Calu3 (cell line): ENCODE measurements at regions not wholly inside any gene's neighbourhood (a gene's known extent, or its start where the extent isn't known, plus 50 kb on each side); places are given as distances from the start of the nearest gene placed in this dataset.

Experiments
- BruUV-seq: library from RNA; stranded (reverse); fragments of 400-500 nt; replicated peaks from 2 replicates; lab custom pipeline; 2021; lab: Mats Ljungman, UMichigan
- CTCF ChIA-PET: fragments of 300-600 bp; sonication (Branson Sonifier 250); formaldehyde crosslinking; loops from one replicate; lab custom pipeline; 2022; ENCODE audit warnings: antibody characterized with exemption; lab: Charles Lee
- DNase-seq: peaks from one replicate; pipeline ENCODE4 v3.0.0; 2022
- H3K27ac Mint-ChIP-seq: one replicate; pipeline ENCODE4 v1.8.0; 2022; ENCODE audit warnings: mixed read lengths; ENCODE audit not compliant: unreplicated experiment
- H3K27me3 Mint-ChIP-seq: one replicate; pipeline ENCODE4 v1.8.0; 2022; ENCODE audit warnings: mixed read lengths; ENCODE audit not compliant: unreplicated experiment
- H3K36me3 Mint-ChIP-seq: one replicate; pipeline ENCODE4 v1.8.0; 2022; ENCODE audit warnings: mild to moderate bottlenecking, moderate library complexity, mixed read lengths; ENCODE audit not compliant: insufficient read depth, unreplicated experiment
- H3K4me1 Mint-ChIP-seq: one replicate; pipeline ENCODE4 v1.8.0; 2022; ENCODE audit warnings: mild to moderate bottlenecking, low read depth, mixed read lengths; ENCODE audit not compliant: unreplicated experiment
- H3K4me3 Mint-ChIP-seq: one replicate; pipeline ENCODE4 v1.8.0; 2022; ENCODE audit warnings: mild to moderate bottlenecking, low read depth, moderate library complexity, mixed read lengths; ENCODE audit not compliant: unreplicated experiment
- H3K9me3 Mint-ChIP-seq: one replicate; pipeline ENCODE4 v1.8.0; 2022; ENCODE audit warnings: low read depth, mixed read lengths; ENCODE audit not compliant: unreplicated experiment
- CTCF ChIP-seq: fragments of 200-600 bp; IDR thresholded peaks from one replicate; pipeline ENCODE4 v1.8.0; 2022; ENCODE audit warnings: antibody characterized with exemption; ENCODE audit not compliant: unreplicated experiment
- intact Hi-C: fragments of 100-400 bp; cut with micrococcal nuclease; formaldehyde crosslinking; loops from one replicate; pipeline ENCODE4 v1.10.0; 2022; ENCODE audit not compliant: unreplicated experiment

GRCh38 chr9:111162026-111162425 is 123.8 kb upstream of the LPAR1 start:
- Mint-ChIP-seq H3K36me3 (no peaks in the 10 kb centered on the region), H3K4me1 (no peaks in the 10 kb centered on the region), H3K4me3 (no peak overlapping the region), H3K9me3 (peaks cover 3% of the 10 kb centered on the region), H3K27me3 (no peaks in the 10 kb centered on the region), H3K27ac (no peak overlapping the region)
- CTCF ChIA-PET, result no interaction called here
- DNase-seq, result no peak
- no peak for TF ChIP-seq CTCF
- intact Hi-C loops, result no loop called here
- no TSS peak for BruUV-seq

GRCh38 chr9:111161015-111161415 is 122.7 kb upstream of the LPAR1 start:
- Mint-ChIP-seq H3K36me3 (no peaks in the 10 kb centered on the region), H3K4me1 (no peaks in the 10 kb centered on the region), H3K4me3 (no peak overlapping the region), H3K9me3 (no peaks in the 10 kb centered on the region), H3K27me3 (no peaks in the 10 kb centered on the region), H3K27ac (no peak overlapping the region)
- TF ChIP-seq CTCF, result no peak
- CTCF ChIA-PET, result no interaction called here
- no TSS peak for BruUV-seq
- intact Hi-C loops, result no loop called here
- DNase-seq, result no peak

GRCh38 chr9:111158999-111159398 is 120.7 kb upstream of the LPAR1 start:
- no peaks in the 10 kb centered on the region for H3K4me1 Mint-ChIP-seq
- H3K9me3 Mint-ChIP-seq, result no peaks in the 10 kb centered on the region
- DNase-seq, result no peak
- intact Hi-C loops, result no loop called here
- H3K36me3 Mint-ChIP-seq, result no peaks in the 10 kb centered on the region
- CTCF ChIA-PET, result no interaction called here
- TF ChIP-seq CTCF, result no peak
- no peak overlapping the region for H3K4me3 Mint-ChIP-seq
- BruUV-seq, result no TSS peak
- no peaks in the 10 kb centered on the region for H3K27me3 Mint-ChIP-seq
- no peak overlapping the region for H3K27ac Mint-ChIP-seq

GRCh38 chr9:111158363-111158762 is 120.1 kb upstream of the LPAR1 start:
- TF ChIP-seq CTCF, result no peak
- H3K4me3 Mint-ChIP-seq, result no peak overlapping the region
- no peaks in the 10 kb centered on the region for H3K9me3 Mint-ChIP-seq
- CTCF ChIA-PET, result no interaction called here
- intact Hi-C loops, result no loop called here
- no peaks in the 10 kb centered on the region for H3K36me3 Mint-ChIP-seq
- H3K4me1 Mint-ChIP-seq, result no peaks in the 10 kb centered on the region
- H3K27me3 Mint-ChIP-seq, result no peaks in the 10 kb centered on the region
- no peak overlapping the region for H3K27ac Mint-ChIP-seq
- BruUV-seq, result no TSS peak
- DNase-seq, result no peak

- no peak for DNase-seq
- Mint-ChIP-seq H3K4me1 (peaks cover 2% of the 10 kb centered on the region), H3K9me3 (no peaks in the 10 kb centered on the region), H3K27ac (no peak overlapping the region), H3K27me3 (no peaks in the 10 kb centered on the region), H3K4me3 (no peak overlapping the region), H3K36me3 (no peaks in the 10 kb centered on the region)
- BruUV-seq, result no TSS peak
- CTCF ChIA-PET, result no interaction called here
- no peak for TF ChIP-seq CTCF
- intact Hi-C loops, result no loop called here
Observed at GRCh38 chr9:111154081-111154562, 115.9 kb upstream of the LPAR1 start.
